HG03097 (cell line): ENCODE measurements at regions not wholly inside any gene's neighbourhood (a gene's known extent, or its start where the extent isn't known, plus 50 kb on each side); places are given as distances from the start of the nearest gene placed in this dataset.

Experiments used
- ATAC-seq: cut with Tn5 transposase; IDR thresholded peaks from one replicate; pipeline ENCODE4 v1.9.1; 2021; ENCODE audit not compliant: unreplicated experiment, low FRiP score

GRCh38 chr2:7973801-7974480 lies 707.9 kb upstream of the ID2 start:
- ATAC-seq, result no peak

GRCh38 chr2:7974936-7975335 lies 706.9 kb upstream of the ID2 start:
- ATAC-seq, result no peak

GRCh38 chr2:7976206-7976605 lies 705.6 kb upstream of the ID2 start:
- no peak for ATAC-seq

- no peak for ATAC-seq
Measured at GRCh38 chr2:7977981-7978380, 703.9 kb upstream of the ID2 start.

- no peak for ATAC-seq
Measured at GRCh38 chr2:7982054-7982453, 699.8 kb upstream of the ID2 start.

- ATAC-seq, result no peak
Measured at GRCh38 chr2:7983451-7983850, 698.4 kb upstream of the ID2 start.

- ATAC-seq, result no peak
Measured at GRCh38 chr2:7983912-7984311, 697.9 kb upstream of the ID2 start.

GRCh38 chr2:7984693-7985353 lies 697.0 kb upstream of the ID2 start:
- ATAC-seq, result no peak

GRCh38 chr2:7986431-7986830 lies 695.4 kb upstream of the ID2 start:
- no peak for ATAC-seq

- ATAC-seq, result no peak
Measured at GRCh38 chr2:7987992-7988391, 693.9 kb upstream of the ID2 start.

GRCh38 chr2:7988440-7988839 lies 693.4 kb upstream of the ID2 start:
- no peak for ATAC-seq

GRCh38 chr2:7989823-7990222 lies 692.0 kb upstream of the ID2 start:
- ATAC-seq, result no peak

- no peak for ATAC-seq
Measured at GRCh38 chr2:7992612-7993602, 688.9 kb upstream of the ID2 start.

GRCh38 chr2:7994397-7994951 lies 687.4 kb upstream of the ID2 start:
- no peak for ATAC-seq

- ATAC-seq, result no peak
Measured at GRCh38 chr2:7997279-7997678, 684.6 kb upstream of the ID2 start.

GRCh38 chr2:7999683-8000476 lies 682.0 kb upstream of the ID2 start:
- ATAC-seq, result no peak

GRCh38 chr2:8000870-8001269 lies 681.0 kb upstream of the ID2 start:
- no peak for ATAC-seq

GRCh38 chr2:8002765-8003393 lies 679.0 kb upstream of the ID2 start:
- ATAC-seq, result no peak

GRCh38 chr2:8003462-8004075 lies 678.3 kb upstream of the ID2 start:
- no peak for ATAC-seq
